SKM-1 (cell line): ENCODE measurements at regions not wholly inside any gene's neighbourhood (a gene's known extent, or its start where the extent isn't known, plus 50 kb on each side); places are given as distances from the start of the nearest gene placed in this dataset.
"Not testable (repeated sequence)": the region's sequence is repeated elsewhere in the genome, so short reads cannot be mapped to it uniquely, and the experiment has no call there.

Source experiments
- DNase-seq: peaks from one replicate; lab custom pipeline; 2025; ENCODE audit not compliant: unreplicated experiment; lab: John Stamatoyannopoulos, UW

DNA sequence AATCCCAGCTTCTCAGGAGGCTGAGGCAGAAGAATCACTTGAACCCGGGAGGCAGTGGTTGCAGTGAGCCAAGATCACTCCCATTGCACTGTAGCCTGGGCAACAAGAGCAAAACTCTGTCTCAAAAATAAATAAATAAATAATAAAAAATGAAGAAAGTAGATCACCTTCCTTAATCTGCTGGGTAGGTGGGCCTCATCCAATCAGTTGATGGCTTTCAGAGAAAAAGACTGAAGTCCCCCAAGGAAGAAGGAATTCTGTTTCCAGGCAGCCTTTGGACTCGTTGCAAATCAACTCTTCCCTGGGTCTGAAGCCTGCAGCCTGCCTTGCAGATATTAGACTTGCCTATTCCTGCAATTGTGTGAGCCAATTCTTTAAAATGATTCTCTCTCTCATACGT is 136.5 kb downstream of the TFCP2L1 start:
- DNase-seq: no peak

DNA sequence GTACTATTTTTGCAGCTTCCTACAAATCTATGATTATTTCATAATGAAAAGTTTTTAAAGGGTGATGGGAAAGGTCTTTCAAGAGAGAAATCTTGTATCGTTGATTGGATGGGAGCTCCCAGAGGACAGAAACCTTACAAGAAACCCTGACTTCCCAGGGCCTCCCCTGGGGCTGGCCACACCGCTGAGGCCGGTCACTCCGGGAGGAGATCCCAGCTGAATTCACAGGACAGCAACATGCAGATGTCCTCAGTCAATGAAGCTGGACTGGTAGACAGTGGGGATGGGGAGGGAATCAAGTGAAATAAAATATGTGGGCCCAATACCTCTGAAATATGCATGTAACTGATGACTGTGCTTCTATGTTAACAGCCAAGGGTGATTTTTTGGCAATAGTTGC is 135.6 kb downstream of the TFCP2L1 start:
- no peak for DNase-seq

DNA sequence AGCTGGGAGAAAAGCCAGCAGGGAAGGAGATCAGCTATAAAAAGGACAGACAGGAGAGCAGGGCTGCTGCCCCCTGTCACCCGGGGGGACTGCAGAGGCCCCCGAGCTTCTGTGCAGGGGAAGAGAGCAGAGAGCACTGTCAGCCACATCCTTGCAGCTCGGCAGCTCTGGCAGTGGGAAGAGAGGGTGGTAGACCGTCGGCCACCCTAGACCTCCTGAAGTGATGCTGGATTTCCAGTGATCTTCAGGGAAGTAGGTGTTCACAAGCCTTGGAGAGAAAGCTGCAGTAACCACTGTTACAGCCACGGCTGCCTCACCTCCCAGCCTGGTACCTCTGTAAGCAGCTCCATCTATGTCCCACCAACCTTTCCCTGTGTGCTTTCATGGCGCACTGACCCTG is 134.9 kb downstream of the TFCP2L1 start:
- no peak for DNase-seq

DNA sequence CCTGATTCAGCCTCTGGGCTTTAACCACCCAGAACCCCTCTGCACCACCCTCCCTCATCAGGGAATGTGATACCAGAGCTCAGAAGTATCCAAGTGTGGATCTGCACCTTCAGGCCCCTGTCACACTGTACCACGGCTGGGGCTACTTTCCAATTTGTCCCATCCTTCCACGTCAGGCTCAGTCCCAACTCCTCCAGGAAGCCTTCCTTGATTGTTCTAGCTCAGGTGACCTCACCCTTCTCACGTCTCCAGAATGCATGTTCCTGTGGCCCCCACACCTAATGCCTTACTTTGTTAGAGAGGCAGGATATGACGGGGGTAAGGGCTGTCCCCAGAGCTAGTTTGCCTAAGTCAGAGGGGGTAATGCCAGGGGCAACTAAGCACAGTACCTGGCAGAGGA is 134.3 kb downstream of the TFCP2L1 start:
- DNase-seq: no peak

DNA sequence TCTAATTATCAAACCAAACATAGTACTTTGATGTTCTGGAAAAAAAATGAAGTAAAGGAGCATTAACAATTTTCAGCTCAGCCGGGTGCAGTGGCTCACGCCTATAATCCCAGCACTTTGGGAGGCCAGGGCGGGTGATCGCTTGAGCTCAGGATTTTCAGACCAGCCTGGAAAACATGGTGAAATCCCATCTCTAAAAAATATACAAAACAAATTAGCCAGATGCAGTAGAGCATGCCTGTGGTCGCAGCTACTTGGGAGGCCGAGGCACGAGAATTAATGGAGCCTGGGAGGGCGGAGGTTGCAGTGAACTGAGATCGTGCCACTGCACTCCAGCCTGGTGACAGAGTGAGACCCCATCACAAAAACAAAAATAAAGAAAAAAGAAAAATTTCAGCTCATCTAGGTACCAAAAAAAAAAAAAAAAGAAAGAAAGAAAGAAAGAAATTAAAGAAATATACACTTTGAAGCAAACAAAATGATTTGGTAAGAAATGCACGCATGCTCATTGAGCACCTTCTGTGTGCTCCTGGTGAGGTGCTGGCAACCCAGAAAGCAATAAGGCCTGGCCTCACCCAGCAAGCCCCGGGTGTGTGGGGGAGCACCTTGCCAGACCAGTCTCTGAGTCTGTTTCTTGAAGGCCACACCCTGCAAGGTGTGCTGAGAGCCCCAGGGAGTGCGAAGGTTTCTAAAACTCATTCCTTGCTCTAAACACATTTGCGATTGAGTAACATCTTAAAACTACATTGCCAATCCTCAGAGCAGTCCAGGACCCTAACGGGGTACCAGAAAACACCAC is 133.5 kb downstream of the TFCP2L1 start:
- no peak for DNase-seq

DNA sequence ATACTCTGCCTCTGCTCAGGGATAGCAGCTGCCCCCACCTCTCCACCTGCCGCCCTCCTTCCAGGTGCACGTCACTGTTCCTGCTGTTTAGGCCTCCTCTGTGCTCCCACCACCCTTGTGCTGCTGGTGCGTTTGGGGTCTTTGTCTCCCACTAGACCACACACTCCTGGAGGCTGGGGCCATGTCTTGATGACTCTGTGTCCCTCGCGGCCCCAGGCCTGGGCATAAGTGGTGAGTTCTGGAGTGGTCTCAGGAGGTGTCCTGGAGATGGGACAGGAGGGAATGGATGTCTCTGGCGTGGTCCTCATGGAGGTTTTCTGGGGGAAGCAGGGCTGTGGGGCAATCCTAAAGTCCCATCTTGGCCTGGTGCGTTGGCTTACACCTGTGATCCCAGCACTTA is 132.1 kb downstream of the TFCP2L1 start:
- DNase-seq: no peak

DNA sequence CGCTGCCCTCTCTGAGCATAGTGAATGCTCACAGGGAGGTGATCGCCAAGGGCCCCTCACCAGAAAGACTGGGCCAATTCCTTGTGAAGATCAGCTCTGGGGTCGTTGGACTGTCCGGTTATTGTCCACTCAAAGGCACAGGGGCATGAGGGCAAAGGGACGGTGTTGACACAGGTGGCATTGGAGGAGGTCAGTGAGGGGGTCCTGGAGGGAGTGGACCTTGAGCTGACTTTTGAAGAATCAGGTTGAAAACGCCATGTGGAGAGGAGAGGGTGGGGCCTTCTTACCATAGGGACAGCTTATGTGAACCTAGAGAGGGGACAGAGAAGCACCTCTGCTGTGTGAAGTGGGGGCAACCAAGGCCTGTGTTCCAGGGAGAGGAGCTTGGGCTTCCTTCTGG is 131.5 kb downstream of the TFCP2L1 start:
- no peak for DNase-seq

DNA sequence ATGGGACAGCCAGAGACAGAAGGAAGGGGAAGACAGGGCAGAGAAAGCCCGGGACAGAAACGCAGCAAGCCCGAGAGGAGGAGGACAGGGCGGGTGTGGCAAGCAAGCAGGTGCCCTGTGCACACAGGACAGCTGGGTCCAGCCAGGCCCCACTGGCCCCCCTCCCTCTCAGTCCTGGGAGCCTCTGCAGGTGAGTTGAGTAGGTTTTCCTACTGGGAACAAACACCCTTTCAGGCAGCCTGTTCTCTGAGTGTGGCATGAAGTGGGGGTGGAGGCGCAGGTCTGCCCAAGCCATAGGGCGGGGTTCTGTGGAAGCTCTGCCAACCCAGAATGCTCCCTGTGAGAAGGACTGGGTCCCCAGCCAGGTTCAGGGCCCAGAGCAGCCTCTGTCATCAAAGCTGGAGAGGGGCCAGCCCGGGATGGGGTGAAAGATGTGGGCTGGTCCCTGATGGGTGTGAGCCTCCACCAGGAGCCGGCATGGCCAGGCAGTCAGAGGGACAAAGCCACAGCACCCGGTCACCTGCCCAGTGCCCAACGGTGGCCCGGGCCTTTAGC is 129.4 kb downstream of the TFCP2L1 start:
- no peak for DNase-seq

DNA sequence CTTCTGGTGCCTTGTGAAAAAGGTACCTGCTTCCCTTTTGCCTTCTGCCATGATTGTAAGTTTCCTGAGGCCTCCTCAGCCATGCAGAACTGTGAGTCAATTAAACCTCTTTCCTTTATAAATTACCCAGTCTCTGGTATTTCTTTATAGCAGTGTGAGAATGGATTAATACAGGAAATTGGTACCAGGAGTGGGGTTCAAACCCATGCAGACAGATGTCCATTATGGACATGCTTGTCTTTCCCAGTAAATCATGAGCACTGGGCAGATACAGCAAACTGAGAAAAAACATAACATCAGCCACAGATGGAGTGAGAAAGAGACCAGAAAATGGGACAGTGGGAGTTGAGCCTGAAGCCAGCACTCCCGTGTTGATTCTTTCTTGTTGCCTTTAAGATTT is 127.5 kb downstream of the TFCP2L1 start:
- not testable (repeated sequence) for DNase-seq

DNA sequence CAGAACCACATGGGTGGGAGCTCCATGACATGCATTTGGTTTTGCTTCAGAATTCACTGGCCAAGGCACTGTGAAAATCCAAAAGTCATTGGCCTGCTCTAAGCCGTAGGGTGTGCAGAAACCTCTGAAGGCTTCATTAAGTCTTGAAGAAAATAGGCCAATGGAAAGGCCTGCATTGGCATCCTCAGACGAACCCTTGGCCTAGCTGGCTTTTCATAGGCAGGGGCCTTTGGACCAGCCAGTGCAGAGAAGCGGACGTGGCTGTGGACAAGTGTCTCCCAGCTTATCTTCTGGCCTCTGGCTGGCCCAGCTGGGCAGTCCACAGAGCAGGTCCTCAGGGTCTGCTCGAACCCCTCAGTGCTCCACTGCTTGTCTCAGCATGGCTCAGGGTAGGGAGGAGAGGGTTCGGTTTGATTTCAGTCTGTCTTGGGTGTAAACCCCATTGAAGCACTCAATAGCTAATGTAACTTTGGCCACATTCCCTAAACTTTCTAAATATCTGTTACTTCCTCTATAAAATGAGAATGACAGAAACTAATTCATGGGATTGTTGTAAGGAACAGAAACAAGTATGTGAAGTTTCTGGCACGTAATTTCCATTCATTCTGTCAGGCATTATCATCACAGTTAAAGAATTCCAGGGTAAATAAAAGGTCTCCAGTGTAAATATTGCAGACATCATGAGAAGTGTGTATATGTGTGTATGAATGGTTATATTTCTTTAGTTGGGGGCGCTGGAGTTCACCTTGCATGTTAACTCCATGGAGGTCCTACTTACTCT is 125.5 kb downstream of the TFCP2L1 start:
- DNase-seq: no peak

DNA sequence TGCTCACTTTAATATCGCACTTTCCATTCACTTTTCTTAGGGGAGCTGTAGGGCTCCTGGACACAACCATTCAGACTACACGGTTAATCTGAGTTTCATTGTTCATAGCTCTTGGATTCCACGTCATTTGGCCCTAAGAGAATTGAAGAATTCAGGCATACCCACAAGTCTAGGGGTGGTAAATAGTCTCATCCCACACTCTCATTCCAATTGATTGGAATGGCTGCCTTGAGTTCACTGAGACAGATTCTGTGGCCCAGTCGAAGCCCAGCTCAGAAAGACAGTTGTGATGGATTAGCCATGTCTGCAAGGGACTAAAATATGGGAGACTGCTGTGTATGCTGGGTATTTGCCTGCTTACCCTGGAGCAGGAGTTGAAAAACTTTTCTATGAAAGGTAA is 124.6 kb downstream of the TFCP2L1 start:
- no peak for DNase-seq

DNA sequence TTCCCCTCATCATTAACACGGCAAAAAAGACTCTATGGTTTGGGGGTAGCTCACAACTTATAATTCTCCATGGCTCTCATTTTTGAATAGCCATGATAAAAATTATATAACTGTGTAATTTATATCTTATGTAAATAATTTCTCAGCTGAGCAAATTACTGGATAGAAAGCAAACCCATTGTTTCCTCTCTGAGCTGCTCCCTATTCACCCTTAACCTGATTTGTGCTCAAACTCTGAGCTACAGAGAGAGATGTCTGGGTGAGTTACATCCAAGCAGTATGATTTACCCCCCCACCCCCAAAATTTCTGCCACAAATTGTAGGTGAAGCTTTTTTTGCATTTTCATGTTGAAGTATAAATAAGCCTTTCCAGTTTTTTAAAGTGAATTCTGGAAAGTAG is 123.7 kb downstream of the TFCP2L1 start:
- no peak for DNase-seq

DNA sequence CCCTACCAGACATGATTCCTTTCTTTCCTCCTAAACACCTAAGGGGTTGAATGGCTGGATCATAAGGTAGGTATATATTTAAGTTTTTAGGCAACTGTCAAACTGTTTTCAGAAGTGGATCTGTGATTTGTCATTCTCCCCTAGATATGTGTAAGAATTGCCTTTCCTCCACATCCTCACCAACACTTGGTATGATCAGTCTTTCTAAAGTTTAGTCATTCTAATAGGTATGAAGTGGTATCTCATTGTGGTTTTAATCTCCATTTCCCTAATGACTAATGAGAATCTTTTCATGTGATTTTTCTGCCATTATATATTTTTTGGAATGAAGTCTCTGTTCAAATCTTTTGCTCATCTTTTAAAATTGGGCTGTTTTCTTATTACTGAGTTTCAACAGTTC is 122.1 kb downstream of the TFCP2L1 start:
- DNase-seq: no peak

DNA sequence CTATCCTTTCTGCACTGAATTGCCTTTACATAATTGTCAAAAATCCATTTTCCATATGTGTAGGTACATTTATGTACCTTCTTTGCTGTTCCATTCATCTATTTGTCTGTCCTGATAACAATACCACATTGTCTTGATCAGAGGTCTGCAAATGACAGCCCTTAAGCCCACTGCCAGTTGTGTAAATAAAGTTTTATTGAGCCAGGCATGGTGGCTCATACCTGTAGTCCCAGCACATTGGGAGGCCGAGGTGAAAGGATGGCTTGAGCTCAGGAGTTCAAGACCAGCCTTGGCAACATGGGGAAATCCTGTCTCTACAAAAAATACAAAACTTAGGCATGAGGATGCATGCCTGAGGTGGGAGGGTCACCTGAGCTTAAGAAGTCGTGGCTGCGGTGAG is 121.0 kb downstream of the TFCP2L1 start:
- no peak for DNase-seq

DNA sequence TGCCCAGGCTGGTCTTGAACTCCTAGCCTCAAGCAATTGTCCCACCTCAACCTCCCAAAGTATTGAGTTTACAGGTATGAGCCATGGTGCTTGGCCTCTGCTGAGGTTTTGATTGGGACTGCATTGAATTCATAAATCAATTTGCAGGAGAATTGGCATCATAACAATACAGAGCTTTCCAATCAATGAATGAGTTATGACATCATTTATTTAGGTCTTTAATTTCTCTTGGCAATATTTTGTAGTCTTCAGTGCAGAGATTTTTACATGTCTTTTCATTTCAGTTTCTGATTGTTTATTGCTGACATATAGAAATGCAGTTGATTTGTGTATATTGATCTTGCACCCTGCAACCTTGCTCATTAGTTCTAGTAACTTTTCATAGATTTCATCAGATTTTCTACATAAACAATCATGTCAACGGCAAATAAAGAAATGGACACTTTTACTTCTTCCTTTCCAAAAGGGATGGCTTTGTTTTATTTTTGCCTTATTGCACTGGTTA is 119.9 kb downstream of the TFCP2L1 start:
- no peak for DNase-seq
